HepG2 (cell line): ENCODE measurements at regions not wholly inside any gene's neighbourhood (a gene's known extent, or its start where the extent isn't known, plus 50 kb on each side); places are given as distances from the start of the nearest gene placed in this dataset.

ENCODE experiments used
- ASH2L ChIP-seq: fragments of 300-600, 200-600 bp; sonication (generic); IDR thresholded peaks from 2 replicates; pipeline ENCODE4 v1.7.0; 2017; ENCODE audit warnings: low read depth, mild to moderate bottlenecking, moderate library complexity, mixed read lengths, low read length; ENCODE audit not compliant: insufficient read length
- FOXK1 ChIP-seq: sonication (generic); formaldehyde crosslinking; IDR thresholded peaks from 2 replicates; pipeline ENCODE4 v1.4.0; 2020; ENCODE audit warnings: low read depth, missing genetic modification reagents, borderline replicate concordance
- MXI1 ChIP-seq: IDR thresholded peaks from 3 replicates; pipeline ENCODE4 v1.6.1; 2012; ENCODE audit warnings: low read depth, low read length, inconsistent platforms, borderline replicate concordance
- TBL1XR1 ChIP-seq: fragments of 150-350 bp; IDR thresholded peaks from 2 replicates; pipeline ENCODE4 v1.6.1; 2014; ENCODE audit warnings: borderline replicate concordance, low read length; ENCODE audit not compliant: partially characterized antibody
- TBP ChIP-seq: sonication (generic); formaldehyde crosslinking; IDR thresholded peaks from 2 replicates; pipeline ENCODE4 v1.5.0; 2020; ENCODE audit warnings: missing genetic modification reagents
- ZEB1 ChIP-seq: IDR thresholded peaks from 2 replicates; pipeline ENCODE4 v1.6.1; 2012; ENCODE audit warnings: mild to moderate bottlenecking, low read depth, inconsistent platforms; ENCODE audit not compliant: insufficient replicate concordance
- ZFX ChIP-seq: sonication (generic); formaldehyde crosslinking; IDR thresholded peaks from 2 replicates; pipeline ENCODE4 v1.4.0; 2020; ENCODE audit warnings: mild to moderate bottlenecking, low read depth, missing genetic modification reagents, moderate library complexity
- ZMYM4 ChIP-seq: sonication (generic); formaldehyde crosslinking; IDR thresholded peaks from 2 replicates; pipeline ENCODE4 v1.8.1; 2023; ENCODE audit warnings: mild to moderate bottlenecking, missing genetic modification reagents
- ZNF747 ChIP-seq: sonication (generic); formaldehyde crosslinking; IDR thresholded peaks from 2 replicates; pipeline ENCODE4 v1.8.1; 2023; ENCODE audit warnings: missing genetic modification reagents, mild to moderate bottlenecking, borderline replicate concordance
- TF ChIP-seq, protein P1 (sequence below): sonication (generic); formaldehyde crosslinking; IDR thresholded peaks from 2 replicates; pipeline ENCODE4 v1.4.0; 2020; ENCODE audit warnings: mild to moderate bottlenecking, missing genetic modification reagents, borderline replicate concordance
- TF ChIP-seq, protein P2 (sequence below): IDR thresholded peaks from 2 replicates; pipeline ENCODE4 v1.6.1; 2016; ENCODE audit warnings: low read depth
- TF ChIP-seq, protein P3 (sequence below): sonication (generic); formaldehyde crosslinking; IDR thresholded peaks from 2 replicates; pipeline ENCODE4 v1.5.1; 2020; ENCODE audit warnings: missing genetic modification reagents, mild to moderate bottlenecking, borderline replicate concordance
- TF ChIP-seq, protein P4 (sequence below): IDR thresholded peaks from 2 replicates; pipeline ENCODE4 v1.4.0; 2020; ENCODE audit warnings: mild to moderate bottlenecking, missing genetic modification reagents
- TF ChIP-seq, protein P5 (sequence below): sonication (generic); formaldehyde crosslinking; IDR thresholded peaks from 2 replicates; pipeline ENCODE4 v1.4.0; 2020; ENCODE audit warnings: missing genetic modification reagents
- TF ChIP-seq, protein P6 (sequence below): sonication (generic); formaldehyde crosslinking; IDR thresholded peaks from 2 replicates; pipeline ENCODE4 v1.5.0; 2020; ENCODE audit warnings: missing genetic modification reagents

DNA sequence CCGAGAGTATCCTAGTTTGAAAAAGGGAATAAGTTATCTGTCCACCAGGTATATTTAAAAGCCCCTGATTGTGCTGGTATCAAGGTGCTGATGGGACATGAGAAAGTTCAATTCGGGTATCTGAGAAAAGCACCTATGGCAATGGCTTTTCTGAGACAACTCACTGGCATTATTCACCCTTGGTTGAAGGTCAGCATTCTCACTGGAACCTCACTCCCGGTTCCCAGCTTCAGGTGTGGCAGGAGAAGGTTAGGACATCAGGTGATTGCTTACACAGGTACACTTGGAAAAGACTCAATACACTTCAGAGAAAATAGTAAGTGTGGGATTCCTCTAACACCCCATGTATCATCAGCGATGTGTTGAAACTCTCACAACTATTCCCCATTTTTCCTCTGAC lies 643.1 kb downstream of the INHBA start (continued):
- TF ChIP-seq, protein P1, sequence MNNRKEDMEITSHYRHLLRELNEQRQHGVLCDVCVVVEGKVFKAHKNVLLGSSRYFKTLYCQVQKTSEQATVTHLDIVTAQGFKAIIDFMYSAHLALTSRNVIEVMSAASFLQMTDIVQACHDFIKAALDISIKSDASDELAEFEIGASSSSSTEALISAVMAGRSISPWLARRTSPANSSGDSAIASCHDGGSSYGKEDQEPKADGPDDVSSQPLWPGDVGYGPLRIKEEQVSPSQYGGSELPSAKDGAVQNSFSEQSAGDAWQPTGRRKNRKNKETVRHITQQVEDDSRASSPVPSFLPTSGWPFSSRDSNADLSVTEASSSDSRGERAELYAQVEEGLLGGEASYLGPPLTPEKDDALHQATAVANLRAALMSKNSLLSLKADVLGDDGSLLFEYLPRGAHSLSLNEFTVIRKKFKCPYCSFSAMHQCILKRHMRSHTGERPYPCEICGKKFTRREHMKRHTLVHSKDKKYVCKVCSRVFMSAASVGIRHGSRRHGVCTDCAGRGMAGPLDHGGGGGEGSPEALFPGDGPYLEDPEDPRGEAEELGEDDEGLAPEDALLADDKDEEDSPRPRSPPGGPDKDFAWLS (CRISPR knock-in tag): no peak
- TF ChIP-seq, protein P2, sequence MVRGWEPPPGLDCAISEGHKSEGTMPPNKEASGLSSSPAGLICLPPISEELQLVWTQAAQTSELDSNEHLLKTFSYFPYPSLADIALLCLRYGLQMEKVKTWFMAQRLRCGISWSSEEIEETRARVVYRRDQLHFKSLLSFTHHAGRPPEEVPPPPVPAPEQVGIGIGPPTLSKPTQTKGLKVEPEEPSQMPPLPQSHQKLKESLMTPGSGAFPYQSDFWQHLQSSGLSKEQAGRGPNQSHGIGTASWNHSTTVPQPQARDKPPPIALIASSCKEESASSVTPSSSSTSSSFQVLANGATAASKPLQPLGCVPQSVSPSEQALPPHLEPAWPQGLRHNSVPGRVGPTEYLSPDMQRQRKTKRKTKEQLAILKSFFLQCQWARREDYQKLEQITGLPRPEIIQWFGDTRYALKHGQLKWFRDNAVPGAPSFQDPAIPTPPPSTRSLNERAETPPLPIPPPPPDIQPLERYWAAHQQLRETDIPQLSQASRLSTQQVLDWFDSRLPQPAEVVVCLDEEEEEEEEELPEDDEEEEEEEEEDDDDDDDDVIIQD (CRISPR knock-in tag): no peak
- TF ChIP-seq, protein P3, sequence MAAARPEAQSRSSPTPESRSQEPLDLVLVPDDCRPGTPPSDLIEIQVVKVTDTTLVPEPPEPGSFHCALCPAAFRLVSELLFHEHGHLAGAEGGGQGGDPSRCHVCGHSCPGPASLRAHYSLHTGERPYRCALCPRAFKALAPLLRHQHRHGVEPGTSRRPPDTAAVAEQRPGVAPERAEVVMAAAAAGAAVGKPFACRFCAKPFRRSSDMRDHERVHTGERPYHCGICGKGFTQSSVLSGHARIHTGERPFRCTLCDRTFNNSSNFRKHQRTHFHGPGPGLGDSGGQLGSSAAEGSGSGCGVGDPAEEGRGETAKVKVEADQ: no peak
- TF ChIP-seq MXI1: no peak
- TF ChIP-seq TBP (CRISPR knock-in tag): no peak
- TF ChIP-seq ZMYM4 (CRISPR knock-in tag): no peak
- TF ChIP-seq, protein P4, sequence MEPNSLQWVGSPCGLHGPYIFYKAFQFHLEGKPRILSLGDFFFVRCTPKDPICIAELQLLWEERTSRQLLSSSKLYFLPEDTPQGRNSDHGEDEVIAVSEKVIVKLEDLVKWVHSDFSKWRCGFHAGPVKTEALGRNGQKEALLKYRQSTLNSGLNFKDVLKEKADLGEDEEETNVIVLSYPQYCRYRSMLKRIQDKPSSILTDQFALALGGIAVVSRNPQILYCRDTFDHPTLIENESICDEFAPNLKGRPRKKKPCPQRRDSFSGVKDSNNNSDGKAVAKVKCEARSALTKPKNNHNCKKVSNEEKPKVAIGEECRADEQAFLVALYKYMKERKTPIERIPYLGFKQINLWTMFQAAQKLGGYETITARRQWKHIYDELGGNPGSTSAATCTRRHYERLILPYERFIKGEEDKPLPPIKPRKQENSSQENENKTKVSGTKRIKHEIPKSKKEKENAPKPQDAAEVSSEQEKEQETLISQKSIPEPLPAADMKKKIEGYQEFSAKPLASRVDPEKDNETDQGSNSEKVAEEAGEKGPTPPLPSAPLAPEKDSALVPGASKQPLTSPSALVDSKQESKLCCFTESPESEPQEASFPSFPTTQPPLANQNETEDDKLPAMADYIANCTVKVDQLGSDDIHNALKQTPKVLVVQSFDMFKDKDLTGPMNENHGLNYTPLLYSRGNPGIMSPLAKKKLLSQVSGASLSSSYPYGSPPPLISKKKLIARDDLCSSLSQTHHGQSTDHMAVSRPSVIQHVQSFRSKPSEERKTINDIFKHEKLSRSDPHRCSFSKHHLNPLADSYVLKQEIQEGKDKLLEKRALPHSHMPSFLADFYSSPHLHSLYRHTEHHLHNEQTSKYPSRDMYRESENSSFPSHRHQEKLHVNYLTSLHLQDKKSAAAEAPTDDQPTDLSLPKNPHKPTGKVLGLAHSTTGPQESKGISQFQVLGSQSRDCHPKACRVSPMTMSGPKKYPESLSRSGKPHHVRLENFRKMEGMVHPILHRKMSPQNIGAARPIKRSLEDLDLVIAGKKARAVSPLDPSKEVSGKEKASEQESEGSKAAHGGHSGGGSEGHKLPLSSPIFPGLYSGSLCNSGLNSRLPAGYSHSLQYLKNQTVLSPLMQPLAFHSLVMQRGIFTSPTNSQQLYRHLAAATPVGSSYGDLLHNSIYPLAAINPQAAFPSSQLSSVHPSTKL: no peak
- TF ChIP-seq FOXK1 (CRISPR knock-in tag): no peak
- TF ChIP-seq TBL1XR1: no peak
- TF ChIP-seq ZFX (CRISPR knock-in tag): no peak
- no peak for TF ChIP-seq ZEB1
- TF ChIP-seq ZNF747 (CRISPR knock-in tag): no peak
- no peak for TF ChIP-seq ASH2L
- TF ChIP-seq, protein P5, sequence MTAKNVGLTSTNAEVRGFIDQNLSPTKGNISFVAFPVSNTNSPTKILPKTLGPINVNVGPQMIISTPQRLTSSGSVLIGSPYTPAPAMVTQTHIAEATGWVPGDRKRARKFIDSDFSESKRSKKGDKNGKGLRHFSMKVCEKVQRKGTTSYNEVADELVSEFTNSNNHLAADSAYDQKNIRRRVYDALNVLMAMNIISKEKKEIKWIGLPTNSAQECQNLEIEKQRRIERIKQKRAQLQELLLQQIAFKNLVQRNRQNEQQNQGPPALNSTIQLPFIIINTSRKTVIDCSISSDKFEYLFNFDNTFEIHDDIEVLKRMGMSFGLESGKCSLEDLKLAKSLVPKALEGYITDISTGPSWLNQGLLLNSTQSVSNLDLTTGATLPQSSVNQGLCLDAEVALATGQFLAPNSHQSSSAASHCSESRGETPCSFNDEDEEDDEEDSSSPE: no peak
- TF ChIP-seq, protein P6, sequence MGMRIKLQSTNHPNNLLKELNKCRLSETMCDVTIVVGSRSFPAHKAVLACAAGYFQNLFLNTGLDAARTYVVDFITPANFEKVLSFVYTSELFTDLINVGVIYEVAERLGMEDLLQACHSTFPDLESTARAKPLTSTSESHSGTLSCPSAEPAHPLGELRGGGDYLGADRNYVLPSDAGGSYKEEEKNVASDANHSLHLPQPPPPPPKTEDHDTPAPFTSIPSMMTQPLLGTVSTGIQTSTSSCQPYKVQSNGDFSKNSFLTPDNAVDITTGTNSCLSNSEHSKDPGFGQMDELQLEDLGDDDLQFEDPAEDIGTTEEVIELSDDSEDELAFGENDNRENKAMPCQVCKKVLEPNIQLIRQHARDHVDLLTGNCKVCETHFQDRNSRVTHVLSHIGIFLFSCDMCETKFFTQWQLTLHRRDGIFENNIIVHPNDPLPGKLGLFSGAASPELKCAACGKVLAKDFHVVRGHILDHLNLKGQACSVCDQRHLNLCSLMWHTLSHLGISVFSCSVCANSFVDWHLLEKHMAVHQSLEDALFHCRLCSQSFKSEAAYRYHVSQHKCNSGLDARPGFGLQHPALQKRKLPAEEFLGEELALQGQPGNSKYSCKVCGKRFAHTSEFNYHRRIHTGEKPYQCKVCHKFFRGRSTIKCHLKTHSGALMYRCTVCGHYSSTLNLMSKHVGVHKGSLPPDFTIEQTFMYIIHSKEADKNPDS (CRISPR knock-in tag): no peak
